ENCODE measurements at regions not wholly inside any gene's neighbourhood (a gene's known extent, or its start where the extent isn't known, plus 50 kb on each side); places are given as distances from the start of the nearest gene placed in this dataset.

DNA sequence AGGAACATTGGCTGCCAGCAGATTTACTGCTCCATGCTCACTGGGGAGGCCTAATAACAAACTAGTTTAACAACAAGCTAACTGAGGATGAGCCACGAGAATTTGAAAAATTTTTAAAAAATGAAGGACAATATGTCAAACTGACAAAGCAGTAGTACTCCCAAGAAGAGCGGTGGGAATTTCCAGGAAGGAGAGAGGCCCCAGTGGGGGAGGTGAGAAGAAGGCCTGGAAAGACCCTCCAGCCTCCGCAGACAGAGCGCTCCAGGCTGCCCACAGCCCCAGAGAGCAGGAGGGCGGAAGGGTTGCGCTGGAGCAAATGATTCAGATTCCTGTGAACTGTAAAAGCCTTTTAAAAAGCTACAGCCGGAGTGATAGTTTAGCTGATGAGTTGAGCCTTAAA lies 78.5 kb downstream of the SIPA1L2 start:
- TF ChIP-seq, protein P1, sequence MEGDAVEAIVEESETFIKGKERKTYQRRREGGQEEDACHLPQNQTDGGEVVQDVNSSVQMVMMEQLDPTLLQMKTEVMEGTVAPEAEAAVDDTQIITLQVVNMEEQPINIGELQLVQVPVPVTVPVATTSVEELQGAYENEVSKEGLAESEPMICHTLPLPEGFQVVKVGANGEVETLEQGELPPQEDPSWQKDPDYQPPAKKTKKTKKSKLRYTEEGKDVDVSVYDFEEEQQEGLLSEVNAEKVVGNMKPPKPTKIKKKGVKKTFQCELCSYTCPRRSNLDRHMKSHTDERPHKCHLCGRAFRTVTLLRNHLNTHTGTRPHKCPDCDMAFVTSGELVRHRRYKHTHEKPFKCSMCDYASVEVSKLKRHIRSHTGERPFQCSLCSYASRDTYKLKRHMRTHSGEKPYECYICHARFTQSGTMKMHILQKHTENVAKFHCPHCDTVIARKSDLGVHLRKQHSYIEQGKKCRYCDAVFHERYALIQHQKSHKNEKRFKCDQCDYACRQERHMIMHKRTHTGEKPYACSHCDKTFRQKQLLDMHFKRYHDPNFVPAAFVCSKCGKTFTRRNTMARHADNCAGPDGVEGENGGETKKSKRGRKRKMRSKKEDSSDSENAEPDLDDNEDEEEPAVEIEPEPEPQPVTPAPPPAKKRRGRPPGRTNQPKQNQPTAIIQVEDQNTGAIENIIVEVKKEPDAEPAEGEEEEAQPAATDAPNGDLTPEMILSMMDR (IDR thresholded peaks at IDR 0.05; ENCODE audit: insufficient read depth, low read length): no peak
- TF ChIP-seq, protein P2, sequence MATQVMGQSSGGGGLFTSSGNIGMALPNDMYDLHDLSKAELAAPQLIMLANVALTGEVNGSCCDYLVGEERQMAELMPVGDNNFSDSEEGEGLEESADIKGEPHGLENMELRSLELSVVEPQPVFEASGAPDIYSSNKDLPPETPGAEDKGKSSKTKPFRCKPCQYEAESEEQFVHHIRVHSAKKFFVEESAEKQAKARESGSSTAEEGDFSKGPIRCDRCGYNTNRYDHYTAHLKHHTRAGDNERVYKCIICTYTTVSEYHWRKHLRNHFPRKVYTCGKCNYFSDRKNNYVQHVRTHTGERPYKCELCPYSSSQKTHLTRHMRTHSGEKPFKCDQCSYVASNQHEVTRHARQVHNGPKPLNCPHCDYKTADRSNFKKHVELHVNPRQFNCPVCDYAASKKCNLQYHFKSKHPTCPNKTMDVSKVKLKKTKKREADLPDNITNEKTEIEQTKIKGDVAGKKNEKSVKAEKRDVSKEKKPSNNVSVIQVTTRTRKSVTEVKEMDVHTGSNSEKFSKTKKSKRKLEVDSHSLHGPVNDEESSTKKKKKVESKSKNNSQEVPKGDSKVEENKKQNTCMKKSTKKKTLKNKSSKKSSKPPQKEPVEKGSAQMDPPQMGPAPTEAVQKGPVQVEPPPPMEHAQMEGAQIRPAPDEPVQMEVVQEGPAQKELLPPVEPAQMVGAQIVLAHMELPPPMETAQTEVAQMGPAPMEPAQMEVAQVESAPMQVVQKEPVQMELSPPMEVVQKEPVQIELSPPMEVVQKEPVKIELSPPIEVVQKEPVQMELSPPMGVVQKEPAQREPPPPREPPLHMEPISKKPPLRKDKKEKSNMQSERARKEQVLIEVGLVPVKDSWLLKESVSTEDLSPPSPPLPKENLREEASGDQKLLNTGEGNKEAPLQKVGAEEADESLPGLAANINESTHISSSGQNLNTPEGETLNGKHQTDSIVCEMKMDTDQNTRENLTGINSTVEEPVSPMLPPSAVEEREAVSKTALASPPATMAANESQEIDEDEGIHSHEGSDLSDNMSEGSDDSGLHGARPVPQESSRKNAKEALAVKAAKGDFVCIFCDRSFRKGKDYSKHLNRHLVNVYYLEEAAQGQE (IDR thresholded peaks at IDR 0.05; ENCODE audit: insufficient replicate concordance, low read depth): no peak
- TF ChIP-seq POLR2AphosphoS5 (IDR thresholded peaks at IDR 0.05; ENCODE audit: low read depth): no peak
- TF ChIP-seq GABPA (IDR thresholded peaks at IDR 0.05; ENCODE audit: low read depth): no peak
- no peak for TF ChIP-seq SPI1 (IDR thresholded peaks at IDR 0.05; ENCODE audit: borderline replicate concordance, low read depth)
